Ecto neural progenitor cell (in vitro differentiated cells): ENCODE measurements at regions not wholly inside any gene's neighbourhood (a gene's known extent, or its start where the extent isn't known, plus 50 kb on each side); places are given as distances from the start of the nearest gene placed in this dataset.
"Not testable (repeated sequence)": the region's sequence is repeated elsewhere in the genome, so short reads cannot be mapped to it uniquely, and the experiment has no call there.

Source experiments
- DNase-seq: peaks from one replicate; pipeline ENCODE4 v3.0.0-alpha.2; 2018; ENCODE audit warnings: low spot score

- no peak for DNase-seq
Observed at GRCh38 chr7:119594956-119595355, 678.0 kb upstream of the KCND2 start.

GRCh38 chr7:119596651-119597050 is 676.3 kb upstream of the KCND2 start:
- no peak for DNase-seq

- DNase-seq, result no peak
Observed at GRCh38 chr7:119606297-119606696, 666.7 kb upstream of the KCND2 start.

- no peak for DNase-seq
Observed at GRCh38 chr7:119620769-119621168, 652.2 kb upstream of the KCND2 start.

GRCh38 chr7:119623427-119623826 is 649.5 kb upstream of the KCND2 start:
- DNase-seq, result no peak

- no peak for DNase-seq
Observed at GRCh38 chr7:119630406-119630969, 642.5 kb upstream of the KCND2 start.

- not testable (repeated sequence) for DNase-seq
Observed at GRCh38 chr7:119633812-119634211, 639.2 kb upstream of the KCND2 start.

- no peak for DNase-seq
Observed at GRCh38 chr7:119640326-119640725, 632.6 kb upstream of the KCND2 start.

- DNase-seq, result no peak
Observed at GRCh38 chr7:119640861-119641260, 632.1 kb upstream of the KCND2 start.

- no peak for DNase-seq
Observed at GRCh38 chr7:119643558-119643957, 629.4 kb upstream of the KCND2 start.

- no peak for DNase-seq
Observed at GRCh38 chr7:119647286-119647685, 625.7 kb upstream of the KCND2 start.

GRCh38 chr7:119648752-119649151 is 624.2 kb upstream of the KCND2 start:
- DNase-seq, result not testable (repeated sequence)

GRCh38 chr7:119660080-119660479 is 612.9 kb upstream of the KCND2 start:
- no peak for DNase-seq

GRCh38 chr7:119664601-119665000 is 608.4 kb upstream of the KCND2 start:
- DNase-seq, result no peak

- DNase-seq, result no peak
Observed at GRCh38 chr7:119665796-119666195, 607.2 kb upstream of the KCND2 start.

GRCh38 chr7:119681336-119681735 is 591.6 kb upstream of the KCND2 start:
- no peak for DNase-seq

- DNase-seq, result no peak
Observed at GRCh38 chr7:119684763-119685162, 588.2 kb upstream of the KCND2 start.

- no peak for DNase-seq
Observed at GRCh38 chr7:119685906-119686305, 587.1 kb upstream of the KCND2 start.

GRCh38 chr7:119688831-119689230 is 584.1 kb upstream of the KCND2 start:
- DNase-seq, result no peak

- no peak for DNase-seq
Observed at GRCh38 chr7:119692541-119692940, 580.4 kb upstream of the KCND2 start.

- no peak for DNase-seq
Observed at GRCh38 chr7:119694506-119694905, 578.5 kb upstream of the KCND2 start.

- no peak for DNase-seq
Observed at GRCh38 chr7:119696336-119696735, 576.6 kb upstream of the KCND2 start.

GRCh38 chr7:119703895-119704294 is 569.1 kb upstream of the KCND2 start:
- no peak for DNase-seq

GRCh38 chr7:119706608-119707007 is 566.4 kb upstream of the KCND2 start:
- DNase-seq, result no peak

- no peak for DNase-seq
Observed at GRCh38 chr7:119708891-119709290, 564.1 kb upstream of the KCND2 start.
